ENCODE measurements at regions not wholly inside any gene's neighbourhood (a gene's known extent, or its start where the extent isn't known, plus 50 kb on each side); places are given as distances from the start of the nearest gene placed in this dataset.
"Not testable (repeated sequence)": the region's sequence is repeated elsewhere in the genome, so short reads cannot be mapped to it uniquely, and the experiment has no call there.

DNA sequence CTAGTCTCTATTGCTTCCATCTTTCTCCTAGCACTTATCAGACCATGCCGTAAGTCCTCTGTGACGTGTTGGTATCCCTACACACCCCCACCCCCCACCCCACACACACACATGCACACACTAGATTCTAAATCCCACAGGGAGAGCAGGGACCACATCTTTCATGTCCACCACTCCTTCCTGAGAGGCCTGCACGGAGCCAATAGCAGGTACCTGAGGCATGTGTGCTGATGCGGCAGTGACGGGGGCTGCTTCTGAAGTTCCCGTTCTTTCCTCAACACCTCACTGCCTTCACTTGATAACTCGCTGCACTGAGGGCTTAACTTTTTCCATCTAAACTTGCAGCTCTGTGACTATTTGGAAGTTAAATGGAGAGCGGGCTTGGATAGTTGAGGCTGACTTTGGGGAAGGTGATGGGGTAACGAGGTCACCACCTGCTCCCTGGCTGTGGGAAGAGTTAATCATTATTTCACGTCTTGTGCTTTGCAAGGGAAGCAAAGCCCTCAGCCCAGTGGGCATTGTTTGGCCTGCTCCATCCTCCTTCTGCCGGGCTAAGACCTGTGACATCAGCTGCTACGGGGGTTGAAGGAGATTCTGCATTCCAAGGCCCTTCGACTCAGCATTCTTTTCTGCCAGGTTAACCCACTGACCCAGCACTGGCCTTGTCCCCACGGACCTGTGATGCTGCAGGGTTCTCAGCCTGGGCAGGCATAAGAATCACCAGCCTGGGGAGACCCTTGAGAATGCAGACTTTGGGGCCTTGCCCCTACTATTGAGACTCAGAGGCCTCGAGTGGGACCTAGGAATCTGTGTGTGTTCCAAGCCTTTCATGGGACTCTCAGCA lies 187.8 kb downstream of the ANKRD60 start:
- DNase-seq (ENCODE audit: low read depth, low spot score): no peak

DNA sequence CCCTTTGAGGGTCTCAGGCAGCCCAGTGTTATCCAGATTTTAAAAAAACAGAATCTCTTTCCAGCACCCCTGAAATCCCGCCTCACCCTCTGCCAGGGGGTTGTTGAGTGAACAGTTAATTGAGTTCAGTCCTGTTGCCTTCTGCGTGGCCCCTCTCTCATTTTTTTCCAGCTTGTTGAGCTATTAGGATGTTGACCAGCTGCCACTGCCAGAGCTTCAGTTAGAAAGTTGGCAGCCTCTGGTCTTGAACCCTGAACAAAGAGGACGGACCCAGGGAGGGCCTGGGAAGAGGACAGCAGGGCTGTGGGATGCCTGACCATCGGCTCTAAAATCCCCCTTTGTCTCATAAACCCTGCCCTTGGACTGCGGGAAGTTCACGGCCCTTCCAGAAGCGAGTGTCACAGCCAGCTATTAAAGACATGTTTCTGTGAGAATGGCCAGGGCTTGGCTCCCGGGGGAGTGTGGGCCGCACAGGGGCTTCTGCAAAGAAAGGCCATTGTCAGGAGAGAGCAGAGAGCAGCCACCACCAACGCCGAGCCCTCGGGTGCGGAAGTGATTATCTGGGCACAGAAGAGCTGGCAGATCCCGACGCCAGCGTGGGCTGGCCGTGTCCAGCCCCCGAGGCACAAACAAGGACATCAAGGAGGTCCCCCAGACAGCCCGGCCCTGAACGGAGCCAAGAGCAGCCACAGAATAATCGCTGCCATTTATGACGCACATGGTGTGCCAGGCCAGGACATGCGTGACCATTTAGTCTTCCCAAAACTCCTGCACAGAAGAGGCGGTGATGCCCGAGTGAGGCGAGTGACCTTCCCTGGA lies 189.0 kb downstream of the ANKRD60 start:
- DNase-seq (ENCODE audit: low read depth, low spot score): no peak

DNA sequence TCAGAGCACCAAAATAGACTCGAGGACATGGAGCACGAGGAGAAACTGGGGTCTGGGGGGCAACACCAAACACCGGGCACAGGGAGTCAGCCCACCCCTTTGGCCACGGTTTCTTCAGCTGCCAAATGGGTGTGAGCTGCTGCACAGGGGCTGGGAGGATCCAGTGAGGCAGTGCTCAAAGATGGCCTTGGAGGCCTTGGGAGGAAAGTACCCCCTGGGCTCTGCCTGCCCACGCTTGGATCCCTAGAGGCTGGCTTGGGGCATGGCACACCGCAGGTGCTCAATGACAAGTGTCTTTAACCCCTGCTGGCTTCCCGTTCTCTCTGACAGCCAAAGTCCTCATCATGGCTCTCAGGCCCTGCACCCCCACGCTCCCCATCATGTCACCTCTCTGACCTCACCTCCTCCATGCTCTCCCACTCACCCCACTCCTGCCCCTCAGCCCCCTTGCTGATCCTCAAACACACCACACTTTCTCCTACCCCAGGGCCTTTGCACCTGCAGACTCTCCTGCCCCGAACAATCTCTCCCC lies 190.3 kb downstream of the ANKRD60 start:
- DNase-seq (ENCODE audit: low read depth, low spot score): no peak

DNA sequence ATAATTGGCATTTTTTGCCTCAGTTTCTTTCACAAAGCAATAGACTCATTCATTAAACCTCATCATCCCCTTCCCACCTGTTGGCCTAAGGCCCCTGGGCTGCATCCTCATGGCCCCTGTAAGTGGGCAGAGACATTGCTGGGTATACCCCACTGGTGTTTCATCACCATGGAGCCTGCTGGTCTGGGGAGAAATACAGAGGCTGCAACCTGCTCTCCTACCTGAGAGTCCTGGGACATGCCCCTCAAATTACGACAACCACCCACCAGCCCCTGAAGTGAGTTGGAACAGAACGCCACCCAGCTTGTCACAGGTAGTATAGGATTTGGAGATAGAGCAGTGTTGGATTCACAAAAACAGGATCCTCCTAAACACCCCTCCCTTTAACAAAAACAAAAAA lies 190.8 kb downstream of the ANKRD60 start:
- no peak for DNase-seq (ENCODE audit: low read depth, low spot score)

DNA sequence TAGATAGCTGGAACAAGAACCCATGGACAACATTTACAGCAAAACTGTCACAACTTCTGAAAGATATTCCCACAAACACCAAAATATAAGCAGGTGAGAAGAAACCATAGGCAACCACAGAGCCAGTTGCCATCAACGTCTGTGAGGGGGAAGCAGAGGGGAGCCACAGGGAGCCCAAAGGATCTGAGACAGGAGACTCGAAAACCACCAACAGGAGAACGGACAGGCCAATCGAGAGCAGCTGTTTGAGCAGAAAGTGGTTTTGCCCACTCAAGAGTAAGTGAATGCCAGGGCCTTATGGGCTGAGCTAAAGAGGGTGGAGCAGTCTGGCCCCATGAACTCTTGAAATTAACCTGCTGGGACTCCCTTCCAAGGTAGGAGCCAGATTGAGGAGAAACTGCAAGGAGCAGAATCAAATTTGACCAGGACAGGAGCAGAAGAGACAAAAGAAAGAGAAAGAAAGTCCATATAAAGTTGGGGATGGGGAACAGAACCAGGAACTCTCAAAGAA lies 195.4 kb downstream of the ANKRD60 start:
- DNase-seq (ENCODE audit: low read depth, low spot score): no peak

DNA sequence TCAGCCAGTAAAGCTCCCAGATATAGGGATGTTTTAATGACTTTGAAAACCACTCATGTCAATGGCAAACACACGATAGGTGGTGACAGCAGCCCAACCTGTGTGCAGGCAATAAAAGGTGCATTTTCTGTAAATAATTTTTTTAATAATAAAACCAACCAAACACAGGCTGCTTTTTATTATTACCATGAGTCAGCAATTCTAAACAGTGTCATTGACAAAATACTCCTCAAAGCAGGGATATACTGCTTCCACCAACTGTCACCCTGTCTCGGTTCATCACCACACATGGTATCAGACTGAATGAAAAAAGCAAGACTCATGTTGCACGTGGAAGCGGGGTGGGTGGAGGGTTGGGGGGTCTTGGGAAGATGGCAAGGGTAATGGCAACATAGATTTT lies 195.9 kb downstream of the ANKRD60 start:
- no peak for DNase-seq (ENCODE audit: low read depth, low spot score)

DNA sequence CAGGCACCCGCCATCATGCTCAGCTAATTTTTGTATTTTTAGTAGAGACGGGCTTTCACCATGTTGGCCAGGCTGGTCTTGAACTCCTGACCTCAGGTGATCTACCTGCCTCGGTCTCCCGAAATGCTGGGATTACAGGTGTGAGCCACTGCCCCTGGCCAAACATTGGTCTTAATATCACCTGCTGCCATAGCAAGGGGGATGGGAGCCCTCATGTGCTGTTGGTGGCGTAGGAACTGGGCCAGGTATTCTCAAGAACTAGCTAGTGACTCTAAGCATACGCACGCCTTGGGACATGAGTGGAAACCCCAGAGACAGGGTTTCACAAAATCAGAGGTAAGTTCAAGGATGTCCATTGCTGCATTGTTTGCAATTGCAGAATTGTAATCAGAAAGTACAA lies 197.1 kb downstream of the ANKRD60 start:
- DNase-seq (ENCODE audit: low read depth, low spot score): not testable (repeated sequence)

DNA sequence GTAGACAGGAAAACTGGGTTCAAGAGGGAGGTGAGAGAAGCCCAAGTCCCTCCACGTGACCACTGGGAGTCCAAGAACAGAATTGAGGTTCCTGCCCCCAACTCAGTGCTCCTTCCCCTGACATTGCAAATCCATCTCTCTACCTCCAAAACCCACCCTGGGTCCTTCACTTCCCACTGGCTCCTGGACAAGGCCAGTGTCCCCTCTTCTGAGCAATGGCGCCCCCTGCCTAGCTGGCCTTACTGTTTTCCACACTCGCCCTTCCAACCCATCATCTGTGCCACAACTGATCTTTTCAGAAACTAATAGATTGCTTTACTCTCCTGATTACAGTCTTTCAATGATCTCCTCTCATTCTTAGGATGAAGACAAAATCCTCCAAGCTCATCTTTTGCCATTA lies 200.3 kb downstream of the ANKRD60 start:
- DNase-seq (ENCODE audit: low read depth, low spot score): no peak

DNA sequence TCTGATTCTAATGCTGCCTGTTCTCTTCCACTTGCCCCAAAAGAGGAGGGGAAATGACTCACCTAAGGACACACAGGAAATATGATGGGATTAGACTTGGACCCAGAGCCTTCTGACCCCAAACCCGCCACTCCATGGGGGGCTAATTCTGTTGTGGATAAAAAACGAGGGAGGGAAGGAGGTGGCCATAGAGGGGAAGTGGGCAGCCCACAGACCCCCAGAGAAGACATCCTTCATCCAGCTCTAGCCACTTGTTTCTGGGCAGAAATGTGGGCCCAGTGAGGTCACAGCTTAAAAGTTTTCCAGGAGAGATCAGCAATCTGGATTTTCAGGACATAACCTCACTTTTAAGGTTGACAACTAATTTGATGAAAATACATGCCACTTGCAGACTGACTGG lies 202.1 kb downstream of the ANKRD60 start:
- DNase-seq (ENCODE audit: low read depth, low spot score): no peak

DNA sequence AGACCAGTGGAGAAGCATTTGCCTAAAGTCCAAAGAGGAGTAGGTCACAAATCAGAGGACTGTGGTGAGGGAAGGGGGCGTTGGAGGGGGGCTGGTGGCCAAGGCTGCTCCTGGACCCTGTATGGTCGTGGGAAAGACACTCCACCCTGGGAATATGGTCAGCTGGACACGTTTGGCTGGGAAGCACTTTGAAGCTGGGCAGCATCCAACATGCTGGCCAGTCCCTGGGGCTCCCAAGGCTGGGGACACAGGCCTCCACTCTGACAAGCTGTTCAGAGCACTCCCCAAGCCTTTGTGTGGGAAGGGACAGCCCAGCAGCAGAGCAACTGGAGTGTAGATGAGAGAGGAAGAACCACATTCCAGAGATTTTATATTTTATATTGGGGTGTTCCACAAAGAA lies 203.2 kb downstream of the ANKRD60 start:
- no peak for DNase-seq (ENCODE audit: low read depth, low spot score)

DNA sequence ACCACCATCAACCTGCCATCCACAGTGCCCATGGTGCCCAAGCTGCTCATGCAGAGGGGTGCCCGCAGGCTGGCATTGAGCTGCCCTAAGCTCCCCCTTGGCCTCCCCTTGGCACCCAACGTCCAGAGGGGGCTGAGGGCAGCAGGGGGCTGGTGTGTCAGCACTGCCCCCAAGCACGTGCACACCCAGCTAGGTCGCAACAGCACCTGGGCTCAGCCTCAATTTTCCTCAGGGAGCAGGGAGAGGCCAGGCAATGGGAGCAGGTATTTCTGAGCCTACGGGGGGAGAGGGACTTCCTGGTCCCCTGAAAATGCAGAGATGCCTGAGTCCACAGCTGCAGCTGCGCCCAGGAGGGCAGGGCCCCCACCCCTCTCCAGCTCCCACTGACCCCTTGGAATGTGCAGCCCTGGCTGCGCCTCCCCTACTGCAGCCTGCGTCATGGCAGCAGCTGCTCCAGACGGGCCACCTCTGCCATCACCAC lies 204.2 kb downstream of the ANKRD60 start:
- DNase-seq (ENCODE audit: low read depth, low spot score): no peak

DNA sequence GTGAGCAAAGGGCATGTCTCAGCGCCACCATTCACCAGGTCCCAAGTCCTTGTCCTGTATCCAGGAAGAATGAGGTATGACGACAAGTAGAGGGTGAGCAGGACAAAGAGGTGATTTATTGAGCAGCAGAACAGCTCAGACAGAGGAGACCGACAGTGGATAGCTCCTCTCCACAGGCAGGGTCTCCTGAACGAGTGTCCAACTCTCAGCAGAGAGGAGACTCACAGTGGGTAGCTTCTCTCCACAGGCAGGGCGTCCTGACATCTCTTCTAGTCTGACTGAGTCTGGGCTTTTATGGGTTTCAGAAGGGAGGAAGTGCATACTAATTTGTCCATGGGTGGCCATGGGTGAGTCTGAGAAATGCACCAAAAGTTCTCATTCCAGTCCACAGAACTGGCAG lies 204.7 kb downstream of the ANKRD60 start:
- no peak for DNase-seq (ENCODE audit: low read depth, low spot score)

DNA sequence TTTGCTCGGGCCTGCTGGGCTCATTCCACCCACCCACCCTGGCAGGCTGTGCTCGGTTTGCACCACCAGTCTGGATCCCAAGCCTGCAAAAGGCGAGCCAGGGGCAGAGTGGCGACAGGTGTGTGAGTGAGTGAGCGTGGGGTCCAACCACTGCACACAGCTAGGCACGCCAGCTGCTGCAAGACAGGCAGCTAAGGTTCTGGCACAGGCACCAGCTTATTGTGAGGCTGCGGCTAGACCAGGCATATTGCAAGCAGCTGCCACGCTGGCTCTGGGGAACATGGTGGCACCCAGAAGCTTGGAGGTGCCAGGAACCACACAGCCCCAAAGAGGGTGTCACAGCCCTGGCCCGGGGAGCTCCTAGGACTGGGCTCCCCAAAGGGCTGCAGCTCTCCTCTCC lies 205.1 kb downstream of the ANKRD60 start:
- DNase-seq (ENCODE audit: low read depth, low spot score): no peak

DNA sequence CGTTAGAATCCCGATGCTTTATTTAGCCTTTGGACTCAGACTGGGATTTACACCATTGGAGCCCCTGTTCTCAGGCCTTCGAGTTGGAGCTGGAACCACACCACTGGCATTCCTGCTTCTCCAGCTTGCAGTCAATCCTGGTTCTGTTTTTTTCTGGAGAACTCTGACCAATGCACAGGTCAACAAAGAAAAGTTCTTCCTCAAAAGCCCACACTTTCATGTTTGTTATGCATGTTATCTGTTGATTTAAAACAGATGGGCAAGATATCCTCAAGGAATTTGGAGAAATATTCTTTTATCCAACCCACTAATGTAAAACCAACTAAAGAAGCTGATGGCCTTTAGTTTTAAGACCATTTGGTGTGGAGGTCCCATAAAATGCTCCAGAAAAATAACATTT lies 205.7 kb downstream of the ANKRD60 start:
- DNase-seq (ENCODE audit: low read depth, low spot score): no peak

DNA sequence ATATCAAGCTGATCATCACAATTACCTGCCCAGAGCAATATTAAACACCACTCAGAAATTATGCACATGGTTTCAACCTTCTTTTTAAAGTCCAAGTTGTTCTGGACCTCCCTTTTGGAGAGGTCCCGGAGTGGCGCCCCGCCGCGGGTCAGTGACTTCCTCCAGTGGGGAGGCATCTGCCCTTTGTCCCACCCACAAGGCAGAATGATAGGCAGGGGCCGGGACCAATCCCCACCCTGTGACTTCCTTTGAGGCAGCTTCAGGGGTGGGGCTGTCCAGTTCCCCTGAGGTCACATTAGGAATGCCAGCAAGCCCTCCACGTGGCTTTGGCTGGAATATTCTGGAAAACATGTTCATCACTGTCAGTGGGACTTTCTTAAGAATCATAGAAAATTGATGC lies 207.0 kb downstream of the ANKRD60 start:
- no peak for DNase-seq (ENCODE audit: low read depth, low spot score)

DNA sequence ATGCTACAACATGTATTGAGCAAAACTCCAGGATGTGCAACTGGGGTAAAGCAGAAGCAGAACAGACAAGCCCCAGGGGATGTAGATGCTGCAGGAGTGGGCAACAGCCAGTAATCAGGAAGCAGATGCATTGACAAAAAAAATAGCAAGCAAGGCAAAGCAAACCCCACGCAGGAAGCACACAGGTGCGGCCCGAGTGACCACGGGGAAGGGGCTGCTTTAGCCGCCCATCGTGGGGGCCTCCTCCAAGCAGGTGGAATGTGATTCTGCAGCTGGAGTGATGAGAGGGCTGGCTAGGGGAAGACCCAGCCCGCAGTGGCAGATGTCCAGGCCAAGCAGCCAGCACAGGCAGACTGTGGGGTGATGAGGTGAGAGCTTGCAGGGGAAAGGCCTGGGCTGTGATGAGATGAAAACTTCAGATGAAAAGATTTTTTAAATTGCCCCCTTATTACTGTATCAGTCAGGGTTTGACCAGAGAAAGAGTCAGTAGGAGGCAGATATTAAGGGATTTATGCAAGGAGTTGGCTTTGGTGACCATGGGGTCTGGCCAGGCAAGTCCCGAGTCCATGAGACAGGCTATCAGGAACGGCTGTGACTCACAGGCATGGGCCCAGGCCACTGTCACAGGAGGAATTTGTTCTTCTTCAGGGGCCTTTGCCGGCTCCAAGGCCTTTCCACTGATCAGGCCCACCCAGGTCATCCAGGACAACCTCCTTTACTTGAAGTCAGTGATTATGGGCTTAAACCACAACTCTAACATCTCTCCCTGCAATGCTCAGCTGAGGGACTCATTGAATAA lies 207.6 kb downstream of the ANKRD60 start:
- no peak for DNase-seq (ENCODE audit: low read depth, low spot score)

DNA sequence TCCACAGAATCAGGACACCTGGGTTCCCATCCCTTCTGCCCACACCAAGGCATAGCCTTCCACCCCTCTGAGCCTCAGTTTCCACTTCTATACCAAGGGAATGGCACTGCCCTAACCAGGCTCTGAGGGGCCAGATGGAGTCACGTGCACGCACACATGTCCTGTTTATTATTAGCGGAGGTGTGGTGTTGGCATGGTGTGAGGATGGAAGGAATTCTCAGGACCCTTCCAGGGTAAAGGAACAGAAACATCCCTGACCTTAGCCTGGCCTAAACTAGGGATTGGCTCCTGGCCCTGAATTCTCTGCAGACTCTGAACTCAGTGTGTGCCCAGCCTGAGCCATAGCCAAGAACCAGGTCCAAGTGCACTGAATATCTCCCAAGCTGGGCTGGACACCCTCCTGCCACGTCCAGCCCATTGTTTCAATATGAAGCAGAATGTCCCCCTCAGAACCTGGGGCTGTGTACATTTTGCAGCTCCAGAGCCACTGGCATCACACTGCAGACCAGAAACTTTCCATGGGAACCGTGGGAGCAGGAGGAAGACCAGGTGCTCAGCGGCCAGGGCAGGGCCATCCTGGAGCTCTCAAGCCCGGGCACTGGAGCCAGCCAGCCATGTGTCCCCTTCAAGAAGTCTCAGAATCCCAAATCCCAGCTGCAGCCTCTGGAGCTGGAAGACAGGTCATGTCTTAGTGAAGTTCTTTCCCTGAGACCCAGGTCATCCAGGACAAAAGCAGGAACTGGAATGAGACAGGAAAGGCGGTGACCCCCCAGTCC lies 208.4 kb downstream of the ANKRD60 start:
- DNase-seq (ENCODE audit: low read depth, low spot score): no peak

DNA sequence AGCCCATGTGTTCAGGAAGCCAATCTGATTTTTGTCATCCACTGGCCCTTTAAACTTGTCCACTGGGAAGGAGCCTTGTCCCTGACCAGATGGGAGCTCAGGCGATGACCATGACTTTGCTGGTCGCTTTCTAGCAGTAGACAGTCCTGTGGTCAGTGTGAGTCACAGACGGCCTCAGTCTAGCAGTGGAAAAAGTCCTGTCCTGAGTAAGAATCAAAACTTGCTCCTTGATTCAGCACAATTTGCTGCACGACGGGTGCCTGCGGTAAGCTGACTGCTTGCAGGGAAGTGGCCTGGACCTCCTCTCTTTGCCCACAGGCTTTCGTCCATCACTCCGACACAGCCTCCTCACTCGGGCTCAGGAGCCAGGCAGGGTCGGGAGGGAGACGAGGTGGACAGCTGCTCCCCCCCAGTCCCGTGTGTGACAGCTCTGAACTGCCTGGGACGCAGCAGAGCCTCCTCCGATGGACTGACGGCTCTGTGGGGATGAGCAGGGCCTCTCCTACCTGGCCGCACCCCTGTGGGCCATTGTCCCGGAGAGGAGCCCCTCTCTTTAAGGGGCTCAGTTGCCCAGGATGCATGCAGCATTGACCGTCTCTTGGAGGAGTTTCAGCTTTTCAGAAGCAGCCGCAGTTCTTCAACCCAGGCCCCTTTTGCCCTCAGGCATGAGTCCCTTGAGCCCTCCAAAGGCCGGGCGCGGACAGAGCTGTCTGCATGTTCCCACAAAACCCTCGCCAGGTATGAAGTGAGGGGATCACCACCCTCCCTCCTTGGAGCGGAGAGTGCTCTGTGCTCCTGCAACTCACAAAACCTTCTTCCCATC lies 209.2 kb downstream of the ANKRD60 start:
- DNase-seq (ENCODE audit: low read depth, low spot score): no peak

DNA sequence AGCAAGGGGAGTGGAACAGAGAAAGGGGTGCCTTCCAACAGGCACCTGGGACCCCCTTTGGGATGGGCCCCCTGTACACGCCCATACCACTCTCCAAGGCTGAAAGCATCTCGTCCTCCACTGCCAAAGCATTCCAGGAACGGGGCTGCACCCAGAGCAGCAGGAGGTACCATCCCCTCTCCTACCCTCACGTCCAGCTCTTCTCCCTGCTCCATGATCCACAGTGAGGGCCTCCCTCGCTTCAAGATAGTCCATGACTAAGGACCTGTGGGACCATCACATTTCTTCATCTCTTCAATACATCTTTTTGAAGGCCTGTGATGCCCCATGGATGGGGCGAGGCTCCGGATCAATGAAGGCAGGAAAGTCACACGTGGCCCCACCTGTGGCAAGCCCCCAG lies 209.9 kb downstream of the ANKRD60 start:
- no peak for DNase-seq (ENCODE audit: low read depth, low spot score)

DNA sequence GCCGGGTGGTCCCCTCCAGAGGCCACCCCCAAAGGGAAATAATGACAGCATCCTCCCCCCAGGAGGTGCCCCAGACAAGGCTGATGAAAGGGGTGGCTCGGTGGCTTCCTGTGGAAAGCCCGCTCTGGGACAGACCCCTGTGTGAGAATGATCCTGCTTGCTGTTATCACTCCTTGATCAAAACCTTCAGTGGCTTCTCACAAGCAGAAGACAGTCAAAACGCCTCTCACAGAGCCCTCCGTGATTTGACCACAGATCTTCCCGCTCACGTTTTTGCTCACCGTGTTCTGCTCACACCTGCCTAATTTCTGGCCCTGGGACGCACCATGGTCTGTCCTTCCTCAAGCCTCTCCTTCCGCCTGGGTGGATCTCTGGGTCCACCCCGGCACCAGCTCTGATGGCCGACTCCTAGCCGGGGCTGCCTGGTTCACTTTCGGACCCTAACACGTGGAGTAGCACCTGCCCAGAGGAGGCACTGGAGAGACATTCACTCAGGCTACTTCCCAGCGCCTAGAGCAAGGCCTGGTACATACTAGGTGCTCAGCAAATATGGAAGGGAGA lies 210.4 kb downstream of the ANKRD60 start:
- DNase-seq (ENCODE audit: low read depth, low spot score): no peak
